ENCODE measurements at regions not wholly inside any gene's neighbourhood (a gene's known extent, or its start where the extent isn't known, plus 50 kb on each side); places are given as distances from the start of the nearest gene placed in this dataset.

GRCh38 chr20:57908704-57909630 lies 199.2 kb upstream of the PMEPA1 start:
- ATAC-seq: no peak
- Mint-ChIP-seq H3K4me3 (no peak overlapping the region), H3K27me3 (peaks cover 32% of the 10 kb centered on the region), H3K9me3 (no peaks in the 10 kb centered on the region), H3K27ac (no peak overlapping the region), H3K36me3 (ENCODE audit: low read depth) (no peaks in the 10 kb centered on the region), H3K4me1 (no peaks in the 10 kb centered on the region)
- no peak for DNase-seq

- H3K4me3 Mint-ChIP-seq: no peak overlapping the region
- peaks cover 34% of the 10 kb centered on the region for H3K27me3 Mint-ChIP-seq
- no peaks in the 10 kb centered on the region for H3K36me3 Mint-ChIP-seq (ENCODE audit: low read depth)
- no peaks in the 10 kb centered on the region for H3K9me3 Mint-ChIP-seq
- ATAC-seq (no peak), DNase-seq (no peak)
- H3K4me1 Mint-ChIP-seq: no peaks in the 10 kb centered on the region
- no peak overlapping the region for H3K27ac Mint-ChIP-seq
Observed at GRCh38 chr20:57908226-57908625, 198.4 kb upstream of the PMEPA1 start.

DNA sequence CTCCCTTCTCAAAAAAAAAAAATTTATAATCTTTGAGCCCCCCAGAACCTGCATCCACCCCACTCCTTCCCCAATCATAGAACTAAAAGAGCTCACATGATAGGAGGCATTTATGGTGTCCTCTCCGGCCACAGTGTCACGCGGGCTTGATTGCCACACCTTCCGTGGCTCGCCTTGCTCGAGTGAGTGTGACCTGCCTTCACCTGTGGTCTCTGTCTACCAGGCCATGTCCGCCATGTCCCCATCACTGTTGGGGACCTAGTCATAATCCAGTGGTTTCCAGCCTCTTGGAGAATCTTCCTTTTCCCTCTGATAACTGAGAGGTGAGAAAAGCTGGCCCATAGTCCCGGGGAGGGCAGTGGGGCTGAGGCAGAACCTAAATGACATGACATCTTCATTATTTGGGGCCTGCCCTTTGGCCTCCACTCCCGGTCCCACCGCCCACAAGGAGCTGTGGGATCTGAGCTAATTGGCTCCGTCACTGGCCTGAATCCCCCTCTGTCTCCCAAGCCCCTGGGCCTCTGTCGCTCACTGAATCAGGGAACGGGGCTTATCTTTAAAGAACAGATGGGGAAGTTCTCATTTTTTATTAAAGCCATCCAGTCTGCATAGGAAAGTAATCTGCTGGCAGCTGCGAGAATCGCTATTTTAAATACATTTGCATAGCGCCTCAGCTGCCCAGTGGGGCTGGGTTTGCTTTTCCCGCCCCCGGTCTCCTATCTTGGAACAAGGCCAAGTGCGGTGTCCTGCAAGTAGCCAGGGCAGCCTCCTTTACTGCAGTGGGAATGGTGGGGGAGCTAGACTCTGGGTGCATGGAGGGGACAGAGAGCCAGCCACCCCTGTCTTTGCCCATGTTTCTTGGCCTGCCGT lies 197.6 kb upstream of the PMEPA1 start:
- DNase-seq (no peak), ATAC-seq (no peak)
- Mint-ChIP-seq H3K4me3 (no peak overlapping the region), H3K27me3 (peaks cover 30% of the 10 kb centered on the region), H3K27ac (no peak overlapping the region), H3K9me3 (no peaks in the 10 kb centered on the region), H3K36me3 (ENCODE audit: low read depth) (no peaks in the 10 kb centered on the region), H3K4me1 (no peaks in the 10 kb centered on the region)

DNA sequence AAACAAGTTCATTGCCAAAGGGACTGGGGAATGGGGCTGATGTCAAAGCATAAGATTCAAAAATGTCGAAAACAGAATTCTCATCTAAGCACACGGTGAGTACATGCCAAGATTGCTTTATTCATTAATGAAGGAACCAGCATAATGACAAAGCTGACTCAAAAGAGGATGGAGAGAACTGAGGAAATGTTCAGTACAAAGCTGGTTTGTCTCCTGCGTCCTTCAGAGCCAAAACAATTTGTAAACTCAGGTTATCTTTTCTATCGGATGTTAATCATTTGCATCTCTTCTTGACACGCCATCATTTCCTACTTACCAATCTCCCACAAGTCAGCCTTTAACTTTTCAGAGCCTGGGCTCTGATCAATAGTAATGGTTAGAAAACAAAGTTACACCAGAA lies 195.6 kb upstream of the PMEPA1 start:
- Mint-ChIP-seq H3K27ac (no peak overlapping the region), H3K4me3 (no peak overlapping the region), H3K4me1 (no peaks in the 10 kb centered on the region), H3K27me3 (peaks cover 37% of the 10 kb centered on the region), H3K9me3 (no peaks in the 10 kb centered on the region), H3K36me3 (ENCODE audit: low read depth) (no peaks in the 10 kb centered on the region)
- DNase-seq: no peak
- ATAC-seq: no peak

DNA sequence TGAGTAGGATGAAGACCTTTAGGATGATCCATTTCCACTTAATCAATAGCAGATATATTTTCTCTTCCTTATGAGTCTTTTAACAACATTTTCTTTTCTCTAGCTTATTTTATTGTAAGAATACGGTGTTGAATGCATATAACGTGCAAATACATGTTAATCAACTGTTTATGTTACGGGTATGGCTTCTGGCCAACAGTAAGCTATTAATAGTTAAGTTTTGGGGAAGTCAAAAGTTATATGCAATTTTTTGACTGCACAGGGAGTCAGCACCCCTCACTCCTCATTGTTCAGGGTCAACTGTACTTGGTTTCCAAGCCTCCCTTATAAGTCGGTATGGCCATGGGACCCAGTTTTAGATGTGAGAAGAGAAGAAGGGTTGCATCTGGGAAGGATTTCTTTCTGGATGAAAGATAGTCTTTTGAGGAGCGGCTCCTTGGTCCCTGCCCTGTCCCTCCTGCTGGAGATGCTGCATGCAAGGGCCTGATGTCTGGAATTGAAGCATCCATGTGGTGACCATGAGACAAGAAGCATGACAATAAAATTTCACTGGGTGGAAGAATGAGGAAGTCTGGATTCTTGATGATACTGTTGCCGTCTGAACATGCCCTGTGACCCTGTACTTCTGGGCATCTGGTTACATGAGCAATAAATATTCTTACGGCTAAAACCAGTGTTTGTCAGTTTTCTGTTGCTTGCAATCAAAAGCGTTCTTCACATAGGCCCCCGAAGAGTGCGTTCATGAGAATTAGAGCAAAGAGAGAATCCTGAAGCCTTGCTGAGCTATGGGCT lies 194.7 kb upstream of the PMEPA1 start:
- Mint-ChIP-seq H3K4me1 (no peaks in the 10 kb centered on the region), H3K27ac (no peak overlapping the region), H3K9me3 (no peaks in the 10 kb centered on the region), H3K4me3 (no peak overlapping the region), H3K27me3 (peaks cover 36% of the 10 kb centered on the region), H3K36me3 (ENCODE audit: low read depth) (no peaks in the 10 kb centered on the region)
- DNase-seq: no peak
- no peak for ATAC-seq

DNA sequence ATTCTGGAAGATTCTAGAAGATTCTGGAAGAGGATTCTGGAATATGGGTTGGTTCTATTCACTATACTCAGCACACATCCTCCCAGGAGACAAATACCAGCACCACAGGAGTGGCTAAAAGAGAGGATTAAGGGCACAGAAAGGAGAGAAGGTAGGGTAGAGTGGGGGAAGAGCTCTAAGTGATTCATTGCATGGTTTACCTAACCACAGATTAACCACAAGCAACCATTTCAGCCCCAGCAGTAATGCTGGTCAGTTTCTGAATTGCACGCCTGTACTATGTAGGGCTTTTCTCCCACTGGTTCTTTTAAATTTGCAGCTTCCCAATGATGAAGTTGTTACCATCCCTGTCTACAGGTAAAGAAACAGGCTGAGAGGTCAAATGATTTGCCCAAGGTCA lies 192.7 kb upstream of the PMEPA1 start:
- Mint-ChIP-seq H3K27me3 (peaks cover 33% of the 10 kb centered on the region), H3K27ac (no peak overlapping the region), H3K36me3 (ENCODE audit: low read depth) (no peaks in the 10 kb centered on the region), H3K4me3 (no peak overlapping the region), H3K4me1 (no peaks in the 10 kb centered on the region), H3K9me3 (no peaks in the 10 kb centered on the region)
- ATAC-seq (peak; percentile 72), DNase-seq (no peak)

- Mint-ChIP-seq H3K9me3 (no peaks in the 10 kb centered on the region), H3K27ac (no peak overlapping the region), H3K36me3 (ENCODE audit: low read depth) (no peaks in the 10 kb centered on the region), H3K4me3 (no peak overlapping the region), H3K4me1 (no peaks in the 10 kb centered on the region), H3K27me3 (peaks cover 32% of the 10 kb centered on the region)
- ATAC-seq (no peak), DNase-seq (no peak)
Observed at GRCh38 chr20:57901526-57901925, 191.7 kb upstream of the PMEPA1 start.

- Mint-ChIP-seq H3K4me3 (no peak overlapping the region), H3K27me3 (peaks cover 26% of the 10 kb centered on the region), H3K36me3 (ENCODE audit: low read depth) (no peaks in the 10 kb centered on the region), H3K4me1 (no peaks in the 10 kb centered on the region), H3K9me3 (no peaks in the 10 kb centered on the region), H3K27ac (no peak overlapping the region)
- no peak for ATAC-seq
- DNase-seq: no peak
Observed at GRCh38 chr20:57900226-57900905, 190.6 kb upstream of the PMEPA1 start.

- Mint-ChIP-seq H3K9me3 (no peaks in the 10 kb centered on the region), H3K27ac (no peak overlapping the region), H3K27me3 (peaks cover 18% of the 10 kb centered on the region), H3K4me1 (no peaks in the 10 kb centered on the region), H3K36me3 (ENCODE audit: low read depth) (no peaks in the 10 kb centered on the region), H3K4me3 (no peak overlapping the region)
- DNase-seq (no peak), ATAC-seq (no peak)
Observed at GRCh38 chr20:57899554-57899953, 189.7 kb upstream of the PMEPA1 start.

DNA sequence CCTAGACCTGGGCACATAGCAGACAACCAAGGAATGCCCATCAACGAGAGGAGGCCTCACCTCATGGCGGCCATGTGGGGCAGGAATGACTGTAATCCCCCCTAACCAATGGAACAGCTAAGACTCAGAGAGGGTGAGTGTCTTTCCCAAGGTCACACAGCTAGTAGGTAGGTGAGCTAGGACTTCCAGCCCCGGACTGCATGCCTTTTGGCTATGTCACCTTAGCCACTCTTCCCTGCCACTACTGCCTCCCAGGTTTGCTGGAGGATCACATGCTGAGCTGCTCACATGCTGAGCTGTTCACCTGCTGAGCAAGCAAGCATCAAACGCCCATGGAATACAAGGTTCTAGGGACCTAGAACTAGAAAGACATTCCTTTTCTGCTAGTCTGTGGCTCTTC lies 188.5 kb upstream of the PMEPA1 start:
- no peak overlapping the region for H3K4me3 Mint-ChIP-seq
- ATAC-seq (no peak), DNase-seq (no peak)
- peaks cover 12% of the 10 kb centered on the region for H3K27me3 Mint-ChIP-seq
- H3K9me3 Mint-ChIP-seq: no peaks in the 10 kb centered on the region
- no peak overlapping the region for H3K27ac Mint-ChIP-seq
- H3K4me1 Mint-ChIP-seq: no peaks in the 10 kb centered on the region
- no peaks in the 10 kb centered on the region for H3K36me3 Mint-ChIP-seq (ENCODE audit: low read depth)

- H3K36me3 Mint-ChIP-seq (ENCODE audit: low read depth): no peaks in the 10 kb centered on the region
- no peak for ATAC-seq
- H3K4me1 Mint-ChIP-seq: no peaks in the 10 kb centered on the region
- no peak overlapping the region for H3K4me3 Mint-ChIP-seq
- H3K9me3 Mint-ChIP-seq: no peaks in the 10 kb centered on the region
- H3K27me3 Mint-ChIP-seq: peaks cover 12% of the 10 kb centered on the region
- no peak overlapping the region for H3K27ac Mint-ChIP-seq
- no peak for DNase-seq
Observed at GRCh38 chr20:57897891-57898290, 188.1 kb upstream of the PMEPA1 start.

DNA sequence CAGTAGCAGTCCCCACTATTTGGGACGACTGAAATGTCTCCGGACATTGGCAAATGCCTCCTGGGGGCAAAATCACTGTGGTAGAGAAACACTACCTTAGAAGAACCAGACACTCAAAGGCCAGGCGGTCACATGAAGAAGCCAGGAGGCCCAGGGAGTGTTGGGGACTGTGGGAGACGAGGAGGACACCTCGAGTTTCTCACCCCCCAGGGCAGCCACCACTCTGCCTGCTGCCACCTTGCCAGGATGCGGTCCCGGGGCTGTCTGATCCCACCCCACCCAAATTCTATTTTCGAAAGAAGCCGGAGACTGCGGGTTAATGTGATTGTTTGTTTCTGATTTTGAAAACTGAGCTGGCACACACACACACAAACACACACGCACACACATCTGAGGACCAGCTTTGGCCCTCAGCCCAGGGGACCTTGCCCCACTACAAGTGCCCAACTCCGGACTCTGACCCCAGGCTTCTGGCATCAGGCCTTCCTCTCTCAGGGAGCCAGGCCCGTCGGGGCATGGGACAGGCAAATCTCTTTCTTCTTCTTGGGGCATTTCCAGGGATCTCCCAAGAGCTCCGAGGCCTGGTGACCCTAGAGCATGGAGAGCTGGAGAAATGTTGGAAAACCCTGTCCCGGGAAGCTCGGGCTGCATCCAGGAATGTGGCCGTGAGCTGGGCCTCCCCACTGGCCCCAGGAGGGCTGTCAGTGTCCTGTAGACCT lies 187.5 kb upstream of the PMEPA1 start:
- ATAC-seq (no peak), DNase-seq (no peak)
- no peak overlapping the region for H3K27ac Mint-ChIP-seq
- H3K9me3 Mint-ChIP-seq: no peaks in the 10 kb centered on the region
- no peak overlapping the region for H3K4me3 Mint-ChIP-seq
- no peaks in the 10 kb centered on the region for H3K36me3 Mint-ChIP-seq (ENCODE audit: low read depth)
- H3K27me3 Mint-ChIP-seq: peaks cover 12% of the 10 kb centered on the region
- H3K4me1 Mint-ChIP-seq: no peaks in the 10 kb centered on the region

DNA sequence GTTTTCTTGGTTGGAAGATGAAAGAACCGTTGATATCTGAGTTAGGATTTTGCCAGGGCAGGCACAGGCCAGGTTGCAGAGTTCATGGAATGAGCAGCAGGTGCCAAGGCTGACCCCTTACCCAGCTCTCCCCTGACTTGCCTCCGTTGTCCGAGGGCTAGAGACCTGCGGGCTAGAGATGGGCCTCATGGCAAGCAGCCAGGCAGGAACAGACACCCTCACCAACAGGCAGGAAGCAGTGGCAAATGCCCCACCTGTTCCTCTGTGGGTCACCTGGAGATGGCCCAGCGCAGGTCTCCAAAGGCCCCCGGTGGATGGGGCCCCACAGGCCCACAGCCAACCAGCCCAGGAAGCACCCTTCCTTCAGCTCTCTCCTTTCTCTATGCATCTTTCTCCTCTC lies 186.7 kb upstream of the PMEPA1 start:
- DNase-seq: no peak
- Mint-ChIP-seq H3K27me3 (peaks cover 18% of the 10 kb centered on the region), H3K4me3 (no peak overlapping the region), H3K36me3 (ENCODE audit: low read depth) (no peaks in the 10 kb centered on the region), H3K27ac (no peak overlapping the region), H3K9me3 (no peaks in the 10 kb centered on the region), H3K4me1 (no peaks in the 10 kb centered on the region)
- no peak for ATAC-seq

Measured in activated naive CD8-positive, alpha-beta T cell treated with anti-CD3 and anti-CD28 coated beads, Interleukin-2, amount 50 U/mL, for 24 hours (primary cell).